ENCODE measurements at regions not wholly inside any gene's neighbourhood (a gene's known extent, or its start where the extent isn't known, plus 50 kb on each side); places are given as distances from the start of the nearest gene placed in this dataset.

GRCh38 chr12:123064885-123065619 is 84.6 kb downstream of the ARL6IP4 start:
- peak overlapping the region; percentile 69 to 89 (median 80) for H3K27ac ChIP-seq
- WGBS, 2 donors, result 69 to 76% methylated on average over 8 of the region's 8 CpGs
- H3K4me1 ChIP-seq, result peaks cover 0 to 71% (median 63%) of the 10 kb centered on the region in 4 donors
- H3K9me3 ChIP-seq, result no peaks in the 10 kb centered on the region
- H3K36me3 ChIP-seq, result no peaks in the 10 kb centered on the region
- DNase-seq, result no peak
- TF ChIP-seq POLR2AphosphoS5 (IDR thresholded peaks at IDR 0.05) (no peak), POLR2A (IDR thresholded peaks at IDR 0.05) (no peak), EP300 (IDR thresholded peaks at IDR 0.05) (no peak)
- TF ChIP-seq, protein P1, sequence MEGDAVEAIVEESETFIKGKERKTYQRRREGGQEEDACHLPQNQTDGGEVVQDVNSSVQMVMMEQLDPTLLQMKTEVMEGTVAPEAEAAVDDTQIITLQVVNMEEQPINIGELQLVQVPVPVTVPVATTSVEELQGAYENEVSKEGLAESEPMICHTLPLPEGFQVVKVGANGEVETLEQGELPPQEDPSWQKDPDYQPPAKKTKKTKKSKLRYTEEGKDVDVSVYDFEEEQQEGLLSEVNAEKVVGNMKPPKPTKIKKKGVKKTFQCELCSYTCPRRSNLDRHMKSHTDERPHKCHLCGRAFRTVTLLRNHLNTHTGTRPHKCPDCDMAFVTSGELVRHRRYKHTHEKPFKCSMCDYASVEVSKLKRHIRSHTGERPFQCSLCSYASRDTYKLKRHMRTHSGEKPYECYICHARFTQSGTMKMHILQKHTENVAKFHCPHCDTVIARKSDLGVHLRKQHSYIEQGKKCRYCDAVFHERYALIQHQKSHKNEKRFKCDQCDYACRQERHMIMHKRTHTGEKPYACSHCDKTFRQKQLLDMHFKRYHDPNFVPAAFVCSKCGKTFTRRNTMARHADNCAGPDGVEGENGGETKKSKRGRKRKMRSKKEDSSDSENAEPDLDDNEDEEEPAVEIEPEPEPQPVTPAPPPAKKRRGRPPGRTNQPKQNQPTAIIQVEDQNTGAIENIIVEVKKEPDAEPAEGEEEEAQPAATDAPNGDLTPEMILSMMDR (IDR thresholded peaks at IDR 0.05), result no peak
- H3K27me3 ChIP-seq, result no peaks in the 10 kb centered on the region
- intact Hi-C loops (cut with DNase I), result loop anchor here (5.0 kb wide), 1 partner anchor 47 kb away; no protein-coding TSS in a partner anchor
- H3K4me3 ChIP-seq, result no peak overlapping the region

- Histone ChIP-seq H3K36me3 (no peaks in the 10 kb centered on the region), H3K4me1 (peaks cover 0 to 71% (median 66%) of the 10 kb centered on the region in 4 donors), H3K27ac (peak overlapping the region; percentile 69 to 89 (median 80)), H3K4me3 (no peak overlapping the region), H3K9me3 (no peaks in the 10 kb centered on the region), H3K27me3 (no peaks in the 10 kb centered on the region)
- WGBS, 2 donors, result 68 to 76% methylated on average over 8 of the region's 8 CpGs
- intact Hi-C loops (cut with DNase I), result no loop called here
- DNase-seq, result peak; percentile 84
- TF ChIP-seq POLR2AphosphoS5 (IDR thresholded peaks at IDR 0.05) (peak in 2 of 4 donors; percentile 25 to 46), POLR2A (IDR thresholded peaks at IDR 0.05) (no peak)
Observed at GRCh38 chr12:123064366-123064765, 83.9 kb downstream of the ARL6IP4 start.

GRCh38 chr12:123063535-123063934 is 83.1 kb downstream of the ARL6IP4 start:
- intact Hi-C loops (cut with DNase I), result no loop called here
- WGBS, 2 donors, result 68 to 80% methylated on average over 2 of the region's 2 CpGs
- H3K4me3 ChIP-seq, result no peak overlapping the region
- peaks cover 0 to 79% (median 73%) of the 10 kb centered on the region in 4 donors for H3K4me1 ChIP-seq
- TF ChIP-seq EP300 (IDR thresholded peaks at IDR 0.05) (no peak), POLR2A (IDR thresholded peaks at IDR 0.05) (no peak), POLR2AphosphoS5 (IDR thresholded peaks at IDR 0.05) (no peak)
- TF ChIP-seq, protein P1 (IDR thresholded peaks at IDR 0.05), result no peak
- no peaks in the 10 kb centered on the region for H3K27me3 ChIP-seq
- no peak for DNase-seq
- peak overlapping the region; percentile 69 to 89 (median 80) for H3K27ac ChIP-seq
- H3K9me3 ChIP-seq, result no peaks in the 10 kb centered on the region
- no peaks in the 10 kb centered on the region for H3K36me3 ChIP-seq

DNA sequence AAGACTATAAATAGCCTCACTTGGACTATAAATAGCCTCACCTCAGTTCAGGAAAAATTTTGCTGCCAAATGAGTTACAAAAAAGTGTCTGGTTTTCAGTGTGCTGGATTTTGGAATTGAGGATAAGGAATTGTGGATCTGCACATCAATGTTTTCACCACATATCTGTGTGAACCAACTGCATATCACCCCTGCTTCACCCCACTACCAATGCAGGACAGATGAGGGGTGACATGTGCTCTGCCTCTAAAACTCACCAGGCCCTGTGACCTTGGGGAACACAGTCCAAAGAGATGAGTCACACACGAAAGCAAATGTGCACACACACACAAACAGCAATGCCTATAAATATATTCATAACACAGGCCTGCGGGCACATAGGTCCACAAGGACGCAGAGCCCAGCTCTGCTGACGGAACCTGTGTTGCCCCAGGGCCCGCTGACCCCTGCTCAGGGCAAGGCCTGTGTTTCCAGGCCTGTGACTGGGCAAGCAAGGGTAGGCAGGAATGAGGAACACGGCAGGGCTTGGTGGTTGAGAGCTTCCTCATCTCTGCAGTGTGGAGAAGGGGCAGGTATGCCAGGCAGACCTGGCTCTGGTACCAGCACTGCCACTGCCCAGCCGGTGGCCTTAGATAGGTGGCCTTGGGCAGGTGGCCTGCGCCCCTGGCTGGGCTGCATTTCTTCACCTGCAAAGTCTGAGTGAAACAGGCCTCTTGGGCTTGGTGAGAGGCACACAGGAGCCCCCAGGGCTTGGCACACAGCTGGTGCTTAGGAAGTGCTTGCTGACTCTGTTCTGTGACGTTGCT is 82.4 kb downstream of the ARL6IP4 start:
- Histone ChIP-seq H3K36me3 (no peaks in the 10 kb centered on the region), H3K9me3 (no peaks in the 10 kb centered on the region), H3K4me1 (peaks cover 0 to 82% (median 74%) of the 10 kb centered on the region in 4 donors), H3K27ac (peak overlapping the region; percentile 69 to 89 (median 80)), H3K4me3 (no peak overlapping the region), H3K27me3 (no peaks in the 10 kb centered on the region)
- WGBS, 2 donors, result 59 to 64% methylated on average over 9 of the region's 9 CpGs
- DNase-seq, result no peak
- intact Hi-C loops (cut with DNase I), result no loop called here
- peak in 2 of 4 donors; percentile 66 to 89 for TF ChIP-seq EP300 (IDR thresholded peaks at IDR 0.05)
- TF ChIP-seq POLR2A (IDR thresholded peaks at IDR 0.05), result no peak
- TF ChIP-seq, protein P1 (IDR thresholded peaks at IDR 0.05), result no peak
- peak; percentile 21 to 90 (median 54) for TF ChIP-seq POLR2AphosphoS5 (IDR thresholded peaks at IDR 0.05)
